WTC11 (cell line): ENCODE measurements at regions not wholly inside any gene's neighbourhood (a gene's known extent, or its start where the extent isn't known, plus 50 kb on each side); places are given as distances from the start of the nearest gene placed in this dataset.

Experiments used
- CTCF ChIP-seq: fragments of 200-600 bp; IDR thresholded peaks from 2 replicates; pipeline ENCODE4 v1.8.0; 2022; ENCODE audit warnings: antibody characterized with exemption
- E2F1 ChIP-seq: sonication (generic); formaldehyde crosslinking; IDR thresholded peaks from 2 replicates; pipeline ENCODE4 v1.8.0; 2022; ENCODE audit warnings: mild to moderate bottlenecking, missing genetic modification reagents
- E2F5 ChIP-seq: sonication (generic); formaldehyde crosslinking; IDR thresholded peaks from 2 replicates; pipeline ENCODE4 v1.8.1; 2022; ENCODE audit warnings: mild to moderate bottlenecking, moderate library complexity, missing genetic modification reagents
- GABPB1 ChIP-seq: sonication (generic); formaldehyde crosslinking; IDR thresholded peaks from 2 replicates; pipeline ENCODE4 v1.8.1; 2023; ENCODE audit warnings: mild to moderate bottlenecking, missing genetic modification reagents
- TEAD4 ChIP-seq: sonication (generic); formaldehyde crosslinking; IDR thresholded peaks from 2 replicates; pipeline ENCODE4 v1.8.0; 2022; ENCODE audit warnings: mild to moderate bottlenecking, missing genetic modification reagents

DNA sequence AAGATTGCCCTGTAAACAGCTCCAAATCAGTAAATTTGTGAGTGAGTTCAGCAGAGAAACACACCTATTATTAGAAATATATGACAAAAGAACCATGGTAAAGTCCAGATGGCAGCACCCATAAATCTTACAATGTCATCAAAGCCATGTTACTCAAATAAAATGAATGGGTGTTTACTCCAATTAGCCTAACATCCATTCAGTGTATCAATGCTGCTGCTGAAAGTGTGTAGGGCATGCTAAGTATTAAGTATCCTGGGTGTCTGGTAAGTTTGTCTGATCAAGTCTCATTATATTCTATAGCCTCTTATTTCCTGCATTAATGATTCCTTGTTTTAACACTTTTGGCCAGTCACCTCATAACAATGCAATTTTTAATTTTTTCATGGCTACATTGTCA, 185.5 kb upstream of the STEAP4 start:
- TF ChIP-seq TEAD4 (CRISPR knock-in tag) (no peak), CTCF (no peak), E2F5 (CRISPR knock-in tag) (no peak), E2F1 (CRISPR knock-in tag) (no peak), GABPB1 (CRISPR knock-in tag) (no peak)
